Gastrocnemius medialis (tissue), 4 donors: ENCODE measurements at regions not wholly inside any gene's neighbourhood (a gene's known extent, or its start where the extent isn't known, plus 50 kb on each side); places are given as distances from the start of the nearest gene placed in this dataset.

Experiments
- ATAC-seq, 2 donors: fragments of 150-250 bp; one replicate each; pipeline ENCODE4 v1.9.1; 2016
- DNase-seq, 2 donors: peaks; one replicate each; pipeline ENCODE4 v3.0.0-alpha.2; 2019
- H3K27ac ChIP-seq, 4 donors: fragments of 200-600 bp; sonication (generic); 1 replicate in 1 of 4; 2 replicates in 3 of 4; pipeline ENCODE4 v1.5.1; 2016 to 2018; ENCODE audit warnings: mild to moderate bottlenecking in 2 of 4, moderate library complexity in 1 of 4
- H3K27me3 ChIP-seq, 3 donors: fragments of 200-600 bp; sonication (generic) in 2 of 3; 1 replicate in 1 of 3; 2 replicates in 2 of 3; pipeline versions ENCODE4 v1.5.1 to v1.6.0; 2016 to 2019; ENCODE audit warnings: mild to moderate bottlenecking in 1 of 3, moderate library complexity in 1 of 3
- H3K36me3 ChIP-seq, 2 donors: fragments of 200-600 bp; sonication (generic) in 1 of 2; one replicate each; pipeline ENCODE4 v1.5.1; 2017 to 2018
- H3K4me1 ChIP-seq, 2 donors: fragments of 200-600 bp; sonication (generic) in 1 of 2; one replicate each; pipeline ENCODE4 v1.5.1; 2016 to 2017; ENCODE audit warnings: mild to moderate bottlenecking in 2 of 2
- H3K4me3 ChIP-seq, 4 donors: fragments of 200-600 bp; sonication (generic) in 3 of 4; 1 replicate in 1 of 4; 2 replicates in 3 of 4; pipeline ENCODE4 v1.5.1; 2016 to 2019; ENCODE audit warnings: mild to moderate bottlenecking in 2 of 4
- H3K9me3 ChIP-seq, 3 donors: fragments of 200-600 bp; sonication (generic) in 2 of 3; 1 replicate in 1 of 3; 2 replicates in 2 of 3; pipeline ENCODE4 v1.5.1; 2016 to 2019
- POLR2A ChIP-seq, 2 donors: fragments of 450-650 bp; IDR thresholded peaks; one replicate each; pipeline ENCODE4 v1.6.1; 2017; ENCODE audit warnings: antibody characterized with exemption in 2 of 2, mild to moderate bottlenecking in 2 of 2, moderate library complexity in 2 of 2
- in situ Hi-C, 4 donors: fragments of 200-750 bp; cut with MboI; loops; one replicate each; pipeline versions ENCODE4 v1.15.0 to v1.8.0; 2017; ENCODE audit warnings: low sequenced_read_pairs in 4 of 4
- intact Hi-C: fragments of 100-400 bp; cut with DNase I; formaldehyde crosslinking; loops from one replicate; pipeline ENCODE4 v1.15.1; 2023; ENCODE audit warnings: low total_unique reads
- TF ChIP-seq, protein P1 (sequence below), 5 experiments: fragments of 450-650 bp in 3 of 5; fragments of 200-600 bp in 2 of 5; sonication (generic) in 2 of 5; IDR thresholded peaks in 4 of 5; conservative IDR thresholded peaks in 1 of 5; 1 replicate in 4 of 5; 2 replicates in 1 of 5; pipeline ENCODE4 v1.5.1; 2016 to 2019; ENCODE audit warnings: antibody characterized with exemption in 5 of 5, mild to moderate bottlenecking in 3 of 5, moderate library complexity in 3 of 5

DNA sequence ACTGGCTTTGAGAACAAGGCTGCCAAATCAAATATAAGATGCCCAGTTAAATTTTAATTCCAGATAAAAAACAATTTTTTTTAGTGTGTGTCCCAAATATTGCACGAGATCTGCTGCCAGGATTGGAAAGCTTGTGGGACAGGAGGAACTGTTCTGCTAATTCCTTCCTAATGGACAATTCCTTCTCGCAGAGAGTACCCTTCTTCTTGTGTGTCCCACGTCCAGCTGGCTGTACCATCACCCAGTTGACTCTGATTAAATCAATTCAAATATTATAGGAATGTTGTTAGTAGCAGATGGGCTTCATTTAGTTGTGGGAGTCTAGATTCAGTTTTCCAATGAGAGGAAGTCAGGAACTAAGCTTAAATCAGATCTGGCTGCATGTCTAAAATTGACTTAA is 347.9 kb upstream of the ATP10A start:
- in situ Hi-C loops (no loop called here), intact Hi-C loops (no loop called here)
- no peaks in the 10 kb centered on the region for H3K27me3 ChIP-seq
- TF ChIP-seq, protein P1, sequence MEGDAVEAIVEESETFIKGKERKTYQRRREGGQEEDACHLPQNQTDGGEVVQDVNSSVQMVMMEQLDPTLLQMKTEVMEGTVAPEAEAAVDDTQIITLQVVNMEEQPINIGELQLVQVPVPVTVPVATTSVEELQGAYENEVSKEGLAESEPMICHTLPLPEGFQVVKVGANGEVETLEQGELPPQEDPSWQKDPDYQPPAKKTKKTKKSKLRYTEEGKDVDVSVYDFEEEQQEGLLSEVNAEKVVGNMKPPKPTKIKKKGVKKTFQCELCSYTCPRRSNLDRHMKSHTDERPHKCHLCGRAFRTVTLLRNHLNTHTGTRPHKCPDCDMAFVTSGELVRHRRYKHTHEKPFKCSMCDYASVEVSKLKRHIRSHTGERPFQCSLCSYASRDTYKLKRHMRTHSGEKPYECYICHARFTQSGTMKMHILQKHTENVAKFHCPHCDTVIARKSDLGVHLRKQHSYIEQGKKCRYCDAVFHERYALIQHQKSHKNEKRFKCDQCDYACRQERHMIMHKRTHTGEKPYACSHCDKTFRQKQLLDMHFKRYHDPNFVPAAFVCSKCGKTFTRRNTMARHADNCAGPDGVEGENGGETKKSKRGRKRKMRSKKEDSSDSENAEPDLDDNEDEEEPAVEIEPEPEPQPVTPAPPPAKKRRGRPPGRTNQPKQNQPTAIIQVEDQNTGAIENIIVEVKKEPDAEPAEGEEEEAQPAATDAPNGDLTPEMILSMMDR (IDR thresholded peaks at IDR 0.05 in 4 of 5, conservative IDR thresholded peaks at IDR 0.05 in 1 of 5) = no peak
- no peak for TF ChIP-seq POLR2A (IDR thresholded peaks at IDR 0.05)
- DNase-seq (no peak), ATAC-seq (no peak)
- H3K9me3 ChIP-seq = no peaks in the 10 kb centered on the region
- no peaks in the 10 kb centered on the region for H3K4me1 ChIP-seq
- H3K4me3 ChIP-seq = no peak overlapping the region
- H3K27ac ChIP-seq = no peak overlapping the region
- H3K36me3 ChIP-seq = no peaks in the 10 kb centered on the region

DNA sequence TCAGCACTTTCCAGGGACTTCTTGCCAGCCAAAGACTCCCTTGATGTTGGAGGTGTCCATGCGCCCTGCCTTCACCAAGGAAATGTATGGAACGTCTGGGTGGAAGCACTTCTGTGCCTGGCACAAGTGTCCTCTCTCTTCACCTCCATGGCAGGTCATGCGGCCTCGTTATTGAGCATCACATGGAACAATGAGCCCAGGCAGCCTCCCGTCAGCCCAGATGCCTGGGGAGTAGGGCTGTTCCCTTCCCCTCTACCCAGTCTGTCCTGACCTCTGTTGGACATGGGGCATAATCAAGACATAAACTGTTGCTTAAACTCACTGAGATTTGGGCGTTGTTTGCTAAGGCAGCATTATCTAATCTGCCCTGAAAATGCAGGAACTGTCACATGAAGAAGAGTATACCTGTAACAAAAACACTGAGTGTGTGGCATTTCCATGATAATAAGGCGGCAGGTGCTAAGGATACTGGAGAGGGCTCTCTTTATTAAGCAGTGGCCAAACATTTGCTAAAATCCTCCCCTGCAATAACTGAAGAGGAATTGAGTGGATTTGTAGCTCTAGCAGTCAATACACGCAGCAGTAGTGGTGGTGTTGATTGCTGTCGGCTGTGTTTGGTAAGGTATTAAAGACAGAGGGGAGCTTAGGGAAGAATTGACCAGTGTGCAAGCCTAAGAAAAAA is 338.2 kb upstream of the ATP10A start:
- H3K4me3 ChIP-seq = no peak overlapping the region
- no peaks in the 10 kb centered on the region for H3K27me3 ChIP-seq
- ATAC-seq = no peak
- DNase-seq = no peak
- intact Hi-C loops (no loop called here), in situ Hi-C loops (no loop called here)
- H3K27ac ChIP-seq = no peak overlapping the region
- H3K9me3 ChIP-seq = no peaks in the 10 kb centered on the region
- TF ChIP-seq POLR2A (IDR thresholded peaks at IDR 0.05) = no peak
- TF ChIP-seq, protein P1 (IDR thresholded peaks at IDR 0.05 in 4 of 5, conservative IDR thresholded peaks at IDR 0.05 in 1 of 5) = no peak
- H3K36me3 ChIP-seq = no peaks in the 10 kb centered on the region
- H3K4me1 ChIP-seq = no peaks in the 10 kb centered on the region

DNA sequence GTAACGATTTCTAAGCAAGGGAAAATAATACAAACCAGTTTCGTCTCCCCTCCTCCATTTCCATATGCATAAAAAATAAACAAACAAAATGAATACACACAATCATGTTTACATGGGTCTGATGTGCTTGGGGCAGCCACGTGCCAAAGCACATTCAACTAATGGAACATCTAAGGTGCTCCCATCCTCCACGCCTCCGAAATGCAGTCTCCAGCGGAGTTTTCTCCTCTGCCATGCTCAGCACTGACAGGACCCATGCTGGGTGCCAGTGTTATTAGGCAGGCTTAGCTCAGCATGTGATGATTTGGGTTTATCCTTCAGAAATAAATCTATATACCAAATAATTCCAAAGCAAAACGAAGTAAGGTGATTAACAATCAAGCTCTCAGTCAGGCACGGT is 337.3 kb upstream of the ATP10A start:
- Histone ChIP-seq H3K36me3 (no peaks in the 10 kb centered on the region), H3K9me3 (no peaks in the 10 kb centered on the region), H3K4me1 (no peaks in the 10 kb centered on the region), H3K4me3 (no peak overlapping the region), H3K27me3 (no peaks in the 10 kb centered on the region), H3K27ac (no peak overlapping the region)
- DNase-seq (no peak), ATAC-seq (no peak)
- intact Hi-C loops (no loop called here), in situ Hi-C loops (no loop called here)
- TF ChIP-seq, protein P1 (IDR thresholded peaks at IDR 0.05 in 4 of 5, conservative IDR thresholded peaks at IDR 0.05 in 1 of 5) = no peak
- no peak for TF ChIP-seq POLR2A (IDR thresholded peaks at IDR 0.05)

DNA sequence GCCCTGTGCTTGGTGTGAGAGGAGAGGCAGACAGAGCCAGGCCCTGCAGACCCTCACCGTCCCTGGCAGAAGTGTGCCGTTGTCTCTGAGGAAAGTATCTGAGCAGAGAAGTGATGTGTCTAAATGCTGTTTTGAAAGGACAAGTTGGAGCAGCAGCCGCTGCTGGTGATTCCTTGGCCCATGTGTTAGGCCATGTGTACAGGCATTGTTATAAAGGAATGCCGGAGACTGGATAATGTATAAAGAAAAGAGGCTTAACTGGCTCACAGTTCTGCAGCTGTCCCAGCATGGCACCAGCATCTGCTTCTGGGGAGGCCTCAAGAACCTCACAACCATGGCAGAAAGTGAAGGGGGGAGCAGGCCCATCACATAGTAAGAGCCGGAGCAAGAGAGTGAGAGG is 334.6 kb upstream of the ATP10A start:
- Histone ChIP-seq H3K36me3 (no peaks in the 10 kb centered on the region), H3K4me3 (no peak overlapping the region), H3K9me3 (no peaks in the 10 kb centered on the region), H3K4me1 (no peaks in the 10 kb centered on the region), H3K27ac (no peak overlapping the region), H3K27me3 (no peaks in the 10 kb centered on the region)
- ATAC-seq (no peak), DNase-seq (no peak)
- intact Hi-C loops = no loop called here
- in situ Hi-C loops = no loop called here
- TF ChIP-seq, protein P1 (IDR thresholded peaks at IDR 0.05 in 4 of 5, conservative IDR thresholded peaks at IDR 0.05 in 1 of 5) = no peak
- no peak for TF ChIP-seq POLR2A (IDR thresholded peaks at IDR 0.05)

DNA sequence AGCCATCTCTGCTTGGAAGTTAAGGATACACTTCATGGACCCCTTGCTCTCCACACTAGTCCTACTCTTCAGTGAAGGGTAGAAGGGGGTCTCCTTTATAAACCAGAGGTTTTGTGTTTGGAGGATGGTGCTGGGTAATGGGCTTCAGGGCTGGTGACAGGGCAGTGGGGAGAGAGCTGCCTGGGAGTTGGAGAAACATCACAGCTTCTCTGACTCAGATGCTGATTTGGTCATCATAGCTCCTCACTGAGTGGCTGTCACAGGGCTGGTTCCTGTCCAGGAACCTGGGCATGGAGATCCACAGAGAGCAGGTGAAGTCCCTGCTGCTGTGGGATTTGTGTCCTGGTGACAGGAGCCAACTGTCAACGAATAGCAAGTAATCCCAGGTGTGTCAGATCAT is 333.9 kb upstream of the ATP10A start:
- Histone ChIP-seq H3K4me1 (no peaks in the 10 kb centered on the region), H3K27me3 (no peaks in the 10 kb centered on the region), H3K36me3 (no peaks in the 10 kb centered on the region), H3K27ac (no peak overlapping the region), H3K4me3 (no peak overlapping the region), H3K9me3 (no peaks in the 10 kb centered on the region)
- intact Hi-C loops (no loop called here), in situ Hi-C loops (no loop called here)
- DNase-seq = no peak
- TF ChIP-seq, protein P1 (IDR thresholded peaks at IDR 0.05 in 4 of 5, conservative IDR thresholded peaks at IDR 0.05 in 1 of 5) = no peak
- no peak for TF ChIP-seq POLR2A (IDR thresholded peaks at IDR 0.05)
- no peak for ATAC-seq
